ENCODE measurements at regions not wholly inside any gene's neighbourhood (a gene's known extent, or its start where the extent isn't known, plus 50 kb on each side); places are given as distances from the start of the nearest gene placed in this dataset.
A peak's percentile ranks its signal among the peaks of the same experiment; 100 is the strongest.

DNA sequence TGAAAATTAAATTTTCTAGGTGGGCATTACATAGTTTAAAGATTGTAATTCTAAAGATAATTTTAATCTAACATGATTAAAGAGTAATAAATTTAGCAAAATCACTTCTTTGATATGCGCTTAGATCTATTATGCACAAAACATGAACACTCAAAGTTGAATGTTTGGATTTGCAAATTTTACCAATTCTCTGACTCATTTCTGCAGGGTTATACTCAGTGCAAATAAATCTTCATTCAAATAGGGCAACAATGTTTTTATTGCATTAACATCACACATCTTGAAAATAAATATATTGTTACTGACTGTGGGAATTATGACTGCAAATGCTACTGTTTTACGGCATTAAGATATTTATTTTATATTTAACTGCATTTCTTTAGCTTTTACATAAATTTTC lies 110.7 kb downstream of the OGFRL1 start:
- no peak for DNase-seq

DNA sequence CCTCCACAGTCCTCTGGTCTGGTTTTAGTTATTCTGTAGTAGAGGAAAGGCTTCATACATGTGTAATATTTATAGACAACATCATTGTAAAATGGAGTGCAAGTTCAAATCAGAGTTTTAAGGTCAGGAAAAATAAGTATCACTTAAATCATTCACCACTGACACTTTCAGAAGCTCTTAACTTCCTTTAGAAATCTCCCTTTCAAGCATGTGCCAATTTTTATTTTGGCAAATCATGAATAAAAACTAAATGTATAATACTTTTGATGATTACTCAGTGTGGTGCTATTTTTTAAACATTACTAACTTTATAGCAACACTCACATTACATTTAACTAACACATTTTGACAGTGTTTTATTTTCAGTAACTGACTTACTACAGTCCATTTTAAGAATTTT lies 112.2 kb downstream of the OGFRL1 start:
- no peak for DNase-seq

DNA sequence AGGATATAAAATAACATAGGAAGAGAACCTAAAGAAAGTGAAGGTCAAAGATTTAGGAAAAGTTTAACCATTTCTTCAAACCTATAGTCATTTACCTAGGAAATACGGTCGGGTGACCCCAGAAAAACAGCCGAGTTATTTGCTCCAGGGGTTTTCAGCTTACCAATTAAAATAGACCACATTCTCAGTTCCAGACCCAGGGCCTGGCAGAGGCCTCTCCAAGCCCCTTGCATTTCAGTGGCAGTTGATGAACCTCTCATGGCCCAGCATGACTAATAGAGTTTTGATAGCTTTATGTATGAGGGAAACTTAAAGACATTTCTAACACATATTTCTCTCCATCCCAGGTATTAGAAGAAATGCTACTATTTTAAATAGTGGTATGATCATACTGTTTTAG lies 113.5 kb downstream of the OGFRL1 start:
- no peak for DNase-seq

- no peak for DNase-seq
Observed at GRCh38 chr6:71403422-71404134, 115.0 kb downstream of the OGFRL1 start.

DNA sequence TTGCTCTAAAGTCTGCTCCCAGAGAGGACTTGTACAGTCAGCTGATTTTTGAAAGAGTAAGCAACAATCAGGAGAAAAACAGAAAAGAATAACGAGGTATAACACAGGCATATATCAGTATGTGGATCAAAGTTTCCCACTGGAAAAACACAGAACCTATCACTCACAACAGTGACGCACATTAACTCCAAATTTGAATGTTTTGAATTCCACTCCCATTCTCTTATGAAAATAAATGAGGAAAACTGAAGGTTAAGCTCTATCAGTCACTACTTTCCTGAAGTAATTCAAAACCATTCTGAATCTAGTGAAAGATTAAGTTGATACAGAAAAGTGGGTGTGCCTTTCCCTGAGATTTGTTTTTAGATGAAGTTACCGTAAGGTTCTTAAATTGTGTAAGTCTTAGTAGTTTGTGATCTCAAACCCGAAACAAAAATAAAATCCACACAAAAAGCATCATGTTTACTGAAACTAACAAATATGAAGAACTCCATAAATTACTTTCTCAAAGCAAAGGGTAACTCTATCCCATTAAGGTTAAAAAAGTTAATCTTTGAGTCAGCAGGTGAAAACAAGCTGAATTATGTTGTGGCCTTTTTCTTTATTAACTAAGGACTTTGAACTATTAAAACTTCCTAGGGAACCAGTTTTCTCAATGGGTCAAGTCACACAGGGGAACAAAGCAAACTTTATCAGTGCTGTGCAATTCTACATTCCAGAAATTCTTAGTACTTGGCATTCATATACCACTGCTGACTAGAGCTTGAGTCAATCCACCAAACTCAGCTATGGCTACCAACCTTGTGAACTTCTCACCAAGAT lies 115.7 kb downstream of the OGFRL1 start:
- DNase-seq = no peak

DNA sequence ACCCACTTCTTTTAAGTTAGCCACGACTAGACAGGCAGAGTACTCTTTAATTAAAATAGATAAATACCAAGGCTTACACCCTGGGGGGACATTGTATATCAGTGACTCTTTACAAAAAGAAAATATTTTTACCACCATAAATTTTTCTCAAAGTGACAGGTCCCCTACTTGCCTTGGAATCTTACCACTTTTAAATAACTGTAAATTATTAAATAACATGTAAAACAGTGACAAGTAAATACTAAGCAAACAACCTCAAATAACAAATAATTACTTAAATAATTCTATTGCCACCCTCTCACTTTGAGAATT lies 116.3 kb downstream of the OGFRL1 start:
- DNase-seq = no peak

GRCh38 chr6:71405416-71405815 lies 116.8 kb downstream of the OGFRL1 start:
- DNase-seq = no peak

GRCh38 chr6:71406865-71407860 lies 118.6 kb downstream of the OGFRL1 start:
- DNase-seq = no peak

GRCh38 chr6:71408787-71409723 lies 120.4 kb downstream of the OGFRL1 start:
- no peak for DNase-seq

DNA sequence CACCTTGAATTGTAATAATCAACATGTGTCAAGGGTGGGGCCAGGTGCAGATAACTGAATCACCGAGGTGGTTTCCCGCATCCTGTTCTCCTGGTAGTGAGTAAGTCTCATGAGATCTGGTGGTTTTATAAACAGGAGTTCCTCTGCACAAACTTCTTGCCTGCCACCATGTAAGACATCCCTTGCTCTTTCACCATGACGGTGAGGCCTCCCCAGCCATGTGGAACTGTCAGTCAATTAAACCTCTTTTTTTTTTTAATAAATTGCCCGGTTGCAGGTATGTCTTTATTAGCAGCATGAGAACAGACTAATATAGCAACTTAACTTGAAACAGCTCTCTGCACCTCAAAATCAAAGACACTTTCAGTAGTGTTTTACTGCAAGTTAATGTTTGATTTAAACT lies 121.6 kb downstream of the OGFRL1 start:
- no peak for DNase-seq

DNA sequence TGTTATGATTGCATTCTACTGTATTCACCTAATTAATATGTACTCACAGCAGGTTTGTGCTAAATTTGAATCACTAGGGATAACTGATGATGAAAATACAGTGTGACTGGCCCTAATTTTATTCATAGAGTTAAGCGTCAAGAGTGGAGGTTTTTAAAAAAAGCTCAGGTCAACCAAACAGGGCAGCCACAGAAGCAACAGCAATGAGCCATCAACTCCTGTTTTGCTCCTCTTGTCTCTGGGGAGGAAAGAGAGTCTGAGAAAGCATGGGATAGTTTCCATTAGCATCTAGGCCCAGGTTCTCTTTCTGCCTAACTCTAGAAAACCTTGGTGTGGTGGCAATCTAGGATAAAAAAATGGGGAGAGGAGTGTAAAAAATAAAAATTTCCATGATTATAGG lies 122.1 kb downstream of the OGFRL1 start:
- no peak for DNase-seq

DNA sequence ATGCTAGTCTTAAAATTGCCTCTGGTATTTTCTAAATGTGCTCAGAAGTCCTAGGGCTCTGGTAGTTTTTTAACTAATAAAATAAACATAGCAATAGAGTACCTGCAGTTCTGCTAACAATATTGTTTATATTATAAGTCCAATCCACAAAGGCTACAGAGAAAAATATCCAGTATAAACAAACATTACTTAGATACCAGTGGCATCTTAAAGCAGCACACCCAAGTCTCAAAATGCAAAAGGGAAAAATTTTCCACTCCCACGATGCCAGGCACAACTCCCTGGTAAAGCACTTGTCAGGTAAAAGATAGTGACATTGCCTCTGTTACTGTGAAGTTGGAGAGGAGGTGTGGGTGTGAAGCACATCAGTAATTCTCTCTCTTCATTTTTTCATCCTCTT lies 123.3 kb downstream of the OGFRL1 start:
- DNase-seq = no peak

- no peak for DNase-seq
Observed at GRCh38 chr6:71412559-71413140, 124.0 kb downstream of the OGFRL1 start.

- no peak for DNase-seq
Observed at GRCh38 chr6:71414486-71414885, 125.9 kb downstream of the OGFRL1 start.

DNA sequence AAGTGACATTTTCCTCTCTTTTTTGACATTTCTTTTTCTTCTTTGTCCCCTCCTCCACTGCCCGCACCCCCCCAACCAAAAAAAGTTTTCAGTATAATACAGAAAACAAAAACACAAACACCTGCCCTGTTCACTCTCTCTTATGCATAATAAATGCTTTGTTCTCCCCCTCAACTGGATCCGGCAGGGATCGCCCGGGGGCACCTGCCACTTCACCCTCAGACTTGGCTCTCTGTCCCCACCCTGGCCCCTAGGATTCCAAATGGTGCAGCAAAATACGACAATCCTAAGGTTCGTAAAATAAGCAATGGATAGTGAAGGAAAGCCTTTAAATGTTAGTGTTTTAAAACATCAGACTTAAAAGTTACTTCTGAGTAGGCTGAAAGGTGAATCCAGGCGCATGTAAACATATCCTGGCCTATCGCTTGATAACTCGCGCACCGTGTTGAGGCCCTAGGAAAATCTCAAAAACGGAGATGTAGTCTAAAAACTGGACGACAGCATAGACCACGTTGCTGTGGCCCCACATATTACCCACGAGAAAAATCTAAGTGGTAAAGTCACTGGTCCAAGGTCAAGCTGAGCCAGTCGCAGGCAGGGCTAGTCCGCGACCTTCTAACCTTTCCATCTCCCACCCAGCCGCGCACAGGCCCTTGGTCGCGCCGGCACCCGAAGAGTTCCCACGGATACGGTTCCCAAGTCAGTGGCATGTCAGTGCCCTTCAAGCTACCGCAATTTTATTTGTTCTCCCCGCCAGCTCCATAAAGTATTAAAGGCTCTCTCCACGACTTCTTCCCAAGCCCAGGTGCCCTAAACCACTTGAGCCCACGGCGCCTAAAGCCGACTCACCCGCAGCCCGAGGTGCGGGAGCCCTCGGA lies 130.8 kb downstream of the OGFRL1 start:
- DNase-seq = no peak

DNA sequence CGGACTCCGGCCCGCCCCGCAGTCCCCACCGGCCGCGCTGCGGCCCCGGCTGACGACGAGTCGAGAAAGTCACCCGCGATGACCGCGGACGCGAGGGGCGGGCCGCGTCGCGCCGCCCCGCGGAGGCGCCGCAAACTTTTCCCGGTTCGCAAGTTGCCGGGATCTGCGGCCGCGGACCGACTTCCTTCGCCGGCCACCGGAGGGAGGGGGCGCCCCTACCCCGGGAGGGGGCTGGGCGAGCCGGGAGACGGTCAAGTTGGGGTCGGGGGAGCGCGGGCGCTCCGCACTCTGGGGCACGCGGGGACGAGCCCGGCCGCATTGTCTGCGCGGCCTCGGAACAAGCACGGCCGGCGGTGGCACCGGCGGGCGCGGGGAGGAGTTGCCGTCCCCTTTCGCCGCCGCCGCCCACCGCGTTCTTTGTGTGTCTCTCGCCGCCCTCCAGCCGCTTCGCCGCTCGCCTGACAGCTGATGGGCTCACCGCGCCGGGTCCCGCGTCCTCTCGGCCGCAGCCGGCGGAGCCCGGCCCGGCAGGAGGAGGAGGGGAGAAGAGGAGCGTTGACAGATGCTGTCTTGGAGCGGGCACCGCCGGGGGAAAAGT lies 131.6 kb downstream of the OGFRL1 start:
- DNase-seq = no peak

- peak; percentile 1 to 40 for DNase-seq
Observed at GRCh38 chr6:71420693-71421328, 132.2 kb downstream of the OGFRL1 start.

GRCh38 chr6:71421611-71422010 lies 133.0 kb downstream of the OGFRL1 start:
- no peak for DNase-seq

GRCh38 chr6:71430018-71430417 lies 141.4 kb downstream of the OGFRL1 start:
- no peak for DNase-seq

GRCh38 chr6:71433441-71433840 lies 144.8 kb downstream of the OGFRL1 start:
- DNase-seq = no peak

Data from CD4-positive, alpha-beta T cell treated with Interferon alpha-2 for 1 hour (primary cell).